ENCODE measurements at regions not wholly inside any gene's neighbourhood (a gene's known extent, or its start where the extent isn't known, plus 50 kb on each side); places are given as distances from the start of the nearest gene placed in this dataset.
A peak's percentile ranks its signal among the peaks of the same experiment; 100 is the strongest.

DNA sequence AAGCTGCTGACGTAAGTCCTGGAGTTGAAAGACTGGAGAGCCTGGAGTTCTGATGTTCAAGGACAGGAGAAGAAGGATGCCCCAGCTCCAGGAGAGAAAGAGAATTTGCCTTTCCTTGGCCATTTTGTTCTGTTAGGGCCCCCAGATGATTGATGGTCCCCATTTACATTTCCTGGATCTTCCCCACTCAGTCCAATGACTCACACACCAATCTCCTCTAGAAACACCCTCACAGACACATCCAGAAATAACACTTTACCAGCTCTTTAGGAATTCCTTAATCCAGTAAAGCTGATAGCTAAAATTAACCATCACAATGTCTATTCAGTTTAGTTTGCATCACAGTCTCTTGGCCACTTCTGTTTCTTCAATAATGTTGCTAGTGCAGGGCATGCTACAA is 260.2 kb upstream of the IRAK1BP1 start:
- no peak overlapping the region for H3K27ac ChIP-seq
- H3K4me1 ChIP-seq (replicated peaks; ENCODE audit: insufficient read depth), result no peaks in the 10 kb centered on the region
- H3K4me3 ChIP-seq, result no peak overlapping the region
- H2AFZ ChIP-seq, result no peak overlapping the region
- no peaks in the 10 kb centered on the region for H3K27me3 ChIP-seq (ENCODE audit: insufficient read depth, low read depth)
- intact Hi-C loops (cut with micrococcal nuclease; ENCODE audit: unreplicated experiment), result no loop called here
- ChIA-PET CTCF (no interaction called here), POLR2A (ENCODE audit: unreplicated experiment) (no interaction called here)
- H3F3A ChIP-seq (ENCODE audit: insufficient read depth, low read depth), result no peaks in the 10 kb centered on the region
- BruUV-seq (replicated peaks), result no TSS peak
- no peaks in the 10 kb centered on the region for H3K79me2 ChIP-seq (ENCODE audit: low read depth)
- H4K20me1 ChIP-seq (ENCODE audit: insufficient read depth), result no peaks in the 10 kb centered on the region
- DNase-seq, result no peak
- H3K4me2 ChIP-seq, result no peak overlapping the region
- H3K36me3 ChIP-seq (ENCODE audit: low read depth), result no peaks in the 10 kb centered on the region
- H3K9me3 ChIP-seq (ENCODE audit: insufficient read depth, low read depth), result no peaks in the 10 kb centered on the region
- no peaks in the 10 kb centered on the region for H3K9me2 ChIP-seq (ENCODE audit: insufficient read depth)
- TF ChIP-seq EZH2 (IDR thresholded peaks at IDR 0.05; ENCODE audit: low read depth), result no peak
- TF ChIP-seq, protein P1, sequence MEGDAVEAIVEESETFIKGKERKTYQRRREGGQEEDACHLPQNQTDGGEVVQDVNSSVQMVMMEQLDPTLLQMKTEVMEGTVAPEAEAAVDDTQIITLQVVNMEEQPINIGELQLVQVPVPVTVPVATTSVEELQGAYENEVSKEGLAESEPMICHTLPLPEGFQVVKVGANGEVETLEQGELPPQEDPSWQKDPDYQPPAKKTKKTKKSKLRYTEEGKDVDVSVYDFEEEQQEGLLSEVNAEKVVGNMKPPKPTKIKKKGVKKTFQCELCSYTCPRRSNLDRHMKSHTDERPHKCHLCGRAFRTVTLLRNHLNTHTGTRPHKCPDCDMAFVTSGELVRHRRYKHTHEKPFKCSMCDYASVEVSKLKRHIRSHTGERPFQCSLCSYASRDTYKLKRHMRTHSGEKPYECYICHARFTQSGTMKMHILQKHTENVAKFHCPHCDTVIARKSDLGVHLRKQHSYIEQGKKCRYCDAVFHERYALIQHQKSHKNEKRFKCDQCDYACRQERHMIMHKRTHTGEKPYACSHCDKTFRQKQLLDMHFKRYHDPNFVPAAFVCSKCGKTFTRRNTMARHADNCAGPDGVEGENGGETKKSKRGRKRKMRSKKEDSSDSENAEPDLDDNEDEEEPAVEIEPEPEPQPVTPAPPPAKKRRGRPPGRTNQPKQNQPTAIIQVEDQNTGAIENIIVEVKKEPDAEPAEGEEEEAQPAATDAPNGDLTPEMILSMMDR (conservative IDR thresholded peaks at IDR 0.05), result no peak

DNA sequence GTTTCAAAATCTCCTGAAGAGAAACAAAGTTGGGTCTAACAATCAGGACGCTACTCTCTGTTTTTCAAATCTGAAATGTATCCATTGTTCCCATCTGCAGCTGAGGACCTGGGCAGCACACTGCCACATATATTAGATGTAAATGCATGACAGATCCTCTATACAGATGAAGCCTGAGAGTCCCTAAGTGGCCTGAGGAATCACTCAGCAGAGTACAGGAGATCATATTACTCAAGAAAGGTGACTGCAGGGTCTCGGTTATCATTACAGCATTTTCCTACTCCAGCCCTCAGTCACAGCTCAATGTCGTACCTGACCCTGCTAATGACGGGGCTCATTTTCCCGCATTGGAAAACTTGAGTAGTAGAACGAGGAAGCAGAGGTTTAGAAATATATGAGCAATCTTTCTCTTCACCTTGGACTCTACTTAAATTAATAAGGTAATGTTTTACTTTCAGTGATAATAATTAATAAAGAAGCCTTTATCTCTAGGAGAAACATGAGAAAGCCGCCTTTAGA is 256.2 kb upstream of the IRAK1BP1 start:
- no peaks in the 10 kb centered on the region for H3F3A ChIP-seq (ENCODE audit: insufficient read depth, low read depth)
- no peaks in the 10 kb centered on the region for H3K9me2 ChIP-seq (ENCODE audit: insufficient read depth)
- no peak for DNase-seq
- H3K4me3 ChIP-seq, result no peak overlapping the region
- no peaks in the 10 kb centered on the region for H3K79me2 ChIP-seq (ENCODE audit: low read depth)
- H3K27ac ChIP-seq, result no peak overlapping the region
- H3K27me3 ChIP-seq (ENCODE audit: insufficient read depth, low read depth), result no peaks in the 10 kb centered on the region
- CTCF ChIA-PET, result no interaction called here
- no peaks in the 10 kb centered on the region for H4K20me1 ChIP-seq (ENCODE audit: insufficient read depth)
- BruUV-seq (replicated peaks), result no TSS peak
- H3K4me2 ChIP-seq, result no peak overlapping the region
- POLR2A ChIA-PET (ENCODE audit: unreplicated experiment), result no interaction called here
- intact Hi-C loops (cut with micrococcal nuclease; ENCODE audit: unreplicated experiment), result no loop called here
- no peak overlapping the region for H2AFZ ChIP-seq
- H3K4me1 ChIP-seq (replicated peaks; ENCODE audit: insufficient read depth), result no peaks in the 10 kb centered on the region
- no peaks in the 10 kb centered on the region for H3K9me3 ChIP-seq (ENCODE audit: insufficient read depth, low read depth)
- H3K36me3 ChIP-seq (ENCODE audit: low read depth), result no peaks in the 10 kb centered on the region
- TF ChIP-seq, protein P1 (conservative IDR thresholded peaks at IDR 0.05), result no peak
- no peak for TF ChIP-seq EZH2 (IDR thresholded peaks at IDR 0.05; ENCODE audit: low read depth)

DNA sequence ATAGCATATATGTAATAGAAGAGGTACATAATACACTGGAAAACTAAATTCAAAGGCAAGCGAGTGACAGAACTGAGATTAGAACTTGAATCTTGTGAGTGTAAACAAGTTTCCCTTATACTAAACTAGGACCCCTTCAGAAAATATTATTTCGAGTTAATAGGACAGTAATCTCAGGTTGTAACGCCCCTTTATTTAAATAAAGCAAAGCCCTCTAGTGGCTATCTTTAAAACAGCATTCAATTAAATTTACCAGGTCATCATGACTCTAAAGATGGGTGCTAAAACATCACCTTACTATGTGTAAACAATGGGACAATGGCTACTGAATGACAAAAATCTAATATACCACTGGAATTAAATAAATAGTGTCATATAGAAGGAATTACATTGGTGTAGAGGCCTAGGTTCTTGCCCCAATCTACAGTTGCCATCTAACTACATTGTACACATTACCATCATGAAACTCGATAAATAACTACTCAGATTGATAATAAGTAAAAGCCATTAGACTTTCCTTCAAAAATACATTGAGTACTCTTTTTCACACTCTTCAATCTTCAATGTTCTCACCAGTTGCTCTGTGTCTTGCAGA is 255.4 kb upstream of the IRAK1BP1 start:
- H3K36me3 ChIP-seq (ENCODE audit: low read depth), result no peaks in the 10 kb centered on the region
- H3K27me3 ChIP-seq (ENCODE audit: insufficient read depth, low read depth), result no peaks in the 10 kb centered on the region
- no peak overlapping the region for H3K27ac ChIP-seq
- intact Hi-C loops (cut with micrococcal nuclease; ENCODE audit: unreplicated experiment), result no loop called here
- no peaks in the 10 kb centered on the region for H3K79me2 ChIP-seq (ENCODE audit: low read depth)
- peak in 1 of 2 experiments; percentile 36 for DNase-seq
- TF ChIP-seq EZH2 (IDR thresholded peaks at IDR 0.05; ENCODE audit: low read depth), result no peak
- TF ChIP-seq, protein P1 (conservative IDR thresholded peaks at IDR 0.05), result peak; percentile 66
- ChIA-PET POLR2A (ENCODE audit: unreplicated experiment) (no interaction called here), CTCF (no interaction called here)
- H3K4me2 ChIP-seq, result no peak overlapping the region
- H4K20me1 ChIP-seq (ENCODE audit: insufficient read depth), result no peaks in the 10 kb centered on the region
- no peaks in the 10 kb centered on the region for H3F3A ChIP-seq (ENCODE audit: insufficient read depth, low read depth)
- no peak overlapping the region for H3K4me3 ChIP-seq
- no peaks in the 10 kb centered on the region for H3K4me1 ChIP-seq (replicated peaks; ENCODE audit: insufficient read depth)
- H3K9me3 ChIP-seq (ENCODE audit: insufficient read depth, low read depth), result no peaks in the 10 kb centered on the region
- BruUV-seq (replicated peaks), result no TSS peak
- no peaks in the 10 kb centered on the region for H3K9me2 ChIP-seq (ENCODE audit: insufficient read depth)
- no peak overlapping the region for H2AFZ ChIP-seq

Measured in PC-9 (cell line).